NCI-H187 (cell line): ENCODE measurements at regions not wholly inside any gene's neighbourhood (a gene's known extent, or its start where the extent isn't known, plus 50 kb on each side); places are given as distances from the start of the nearest gene placed in this dataset.

ENCODE experiments used
- DNase-seq, 2 experiments: peaks; one replicate each; lab custom pipeline; 2025; lab: John Stamatoyannopoulos, UW

GRCh38 chr20:51335329-51335841 lies 207.1 kb downstream of the NFATC2 start:
- no peak for DNase-seq

- no peak for DNase-seq
These were observed 207.9 kb downstream of the NFATC2 start for GRCh38 chr20:51334609-51335008.

GRCh38 chr20:51333971-51334370 lies 208.5 kb downstream of the NFATC2 start:
- no peak for DNase-seq

DNA sequence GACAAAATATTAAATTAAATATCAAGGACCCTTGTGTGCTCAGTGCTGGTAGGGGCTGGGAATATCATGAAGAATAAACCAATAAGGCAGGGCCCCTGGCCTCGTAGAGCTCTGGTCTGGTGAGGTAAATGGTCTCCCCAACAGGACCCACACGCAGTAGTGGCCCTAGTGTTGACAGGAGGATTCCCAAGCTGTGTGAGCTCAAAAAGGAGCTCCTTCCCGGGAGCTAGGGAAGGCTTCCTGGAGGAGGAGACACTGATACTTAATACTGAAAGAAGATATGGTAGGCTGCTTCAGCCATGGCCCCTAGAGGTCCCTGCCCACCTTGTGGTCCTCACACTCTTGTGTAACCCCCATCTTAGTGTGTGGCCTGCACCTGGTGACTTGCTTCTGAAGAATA lies 209.1 kb downstream of the NFATC2 start:
- DNase-seq, result no peak

- DNase-seq, result no peak
These were observed 211.0 kb downstream of the NFATC2 start for GRCh38 chr20:51331481-51331880.

- DNase-seq, result no peak
These were observed 212.7 kb downstream of the NFATC2 start for GRCh38 chr20:51329845-51330244.

DNA sequence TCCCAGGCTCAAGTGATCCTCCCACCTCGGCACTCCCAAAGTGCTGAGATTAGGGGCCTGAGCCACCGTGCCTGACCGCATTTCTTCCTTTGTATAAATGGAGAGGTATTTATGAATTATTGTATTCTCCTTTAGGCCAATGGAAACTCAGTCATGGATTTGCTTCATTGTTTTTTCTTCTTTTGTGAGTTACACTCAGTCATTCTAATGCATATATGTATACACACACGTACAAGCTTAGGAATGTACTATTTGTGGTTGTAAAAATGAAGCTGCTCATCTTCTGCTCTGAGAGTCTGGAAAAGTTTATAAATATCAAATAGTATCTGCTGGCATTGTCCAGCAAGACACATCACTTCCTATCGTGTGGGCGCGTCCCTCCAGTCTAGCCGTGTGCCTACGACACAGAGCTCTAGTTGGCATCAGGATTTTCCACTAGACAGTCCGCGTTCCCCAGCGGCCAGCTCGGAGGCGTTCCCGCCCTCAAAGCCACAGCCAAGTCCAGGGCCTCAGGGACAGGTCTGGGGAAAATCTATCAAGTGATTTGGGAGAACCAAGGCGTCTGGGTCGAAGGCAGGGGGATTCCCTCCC lies 215.2 kb downstream of the NFATC2 start:
- DNase-seq, result no peak

- DNase-seq, result no peak
These were observed 216.2 kb downstream of the NFATC2 start for GRCh38 chr20:51326201-51326819.

GRCh38 chr20:51322164-51322707 lies 220.3 kb downstream of the NFATC2 start:
- DNase-seq, result no peak

DNA sequence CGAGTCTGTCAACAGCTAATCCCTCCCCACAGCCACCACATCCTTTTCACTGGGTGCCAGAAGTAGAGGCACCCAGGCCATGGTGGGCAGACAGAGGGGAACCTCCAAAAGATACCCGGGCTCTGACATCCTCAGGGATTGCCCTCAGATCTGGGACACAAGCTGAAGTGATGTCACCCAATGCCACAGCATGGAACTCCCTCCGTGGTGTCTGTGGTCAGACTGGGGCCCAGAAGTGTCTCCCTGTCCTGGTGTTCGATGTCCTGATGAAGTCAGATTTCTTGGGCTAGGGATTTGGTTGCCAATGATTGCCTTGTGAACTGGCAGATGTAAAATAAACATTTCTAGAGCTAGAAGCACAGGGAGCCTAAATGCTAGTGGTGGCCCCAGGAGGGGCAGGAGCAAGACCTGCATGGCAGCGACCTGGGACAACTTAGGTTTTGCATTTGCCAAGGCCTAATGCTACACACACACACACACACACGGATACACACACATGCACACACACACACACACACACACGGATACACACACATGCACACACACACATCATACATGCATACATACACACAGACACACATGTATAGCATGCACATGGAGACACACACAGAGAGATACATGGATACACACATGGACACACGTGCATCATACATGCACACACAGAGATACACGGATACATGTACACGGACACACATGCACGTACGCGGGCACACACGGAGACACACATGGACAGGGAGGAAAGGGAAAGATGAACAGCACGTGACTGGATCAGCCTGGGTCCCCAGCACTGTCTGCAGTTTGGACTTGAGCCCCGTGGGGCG lies 221.0 kb downstream of the NFATC2 start:
- no peak for DNase-seq

- DNase-seq, result no peak
These were observed 223.0 kb downstream of the NFATC2 start for GRCh38 chr20:51319522-51319921.

DNA sequence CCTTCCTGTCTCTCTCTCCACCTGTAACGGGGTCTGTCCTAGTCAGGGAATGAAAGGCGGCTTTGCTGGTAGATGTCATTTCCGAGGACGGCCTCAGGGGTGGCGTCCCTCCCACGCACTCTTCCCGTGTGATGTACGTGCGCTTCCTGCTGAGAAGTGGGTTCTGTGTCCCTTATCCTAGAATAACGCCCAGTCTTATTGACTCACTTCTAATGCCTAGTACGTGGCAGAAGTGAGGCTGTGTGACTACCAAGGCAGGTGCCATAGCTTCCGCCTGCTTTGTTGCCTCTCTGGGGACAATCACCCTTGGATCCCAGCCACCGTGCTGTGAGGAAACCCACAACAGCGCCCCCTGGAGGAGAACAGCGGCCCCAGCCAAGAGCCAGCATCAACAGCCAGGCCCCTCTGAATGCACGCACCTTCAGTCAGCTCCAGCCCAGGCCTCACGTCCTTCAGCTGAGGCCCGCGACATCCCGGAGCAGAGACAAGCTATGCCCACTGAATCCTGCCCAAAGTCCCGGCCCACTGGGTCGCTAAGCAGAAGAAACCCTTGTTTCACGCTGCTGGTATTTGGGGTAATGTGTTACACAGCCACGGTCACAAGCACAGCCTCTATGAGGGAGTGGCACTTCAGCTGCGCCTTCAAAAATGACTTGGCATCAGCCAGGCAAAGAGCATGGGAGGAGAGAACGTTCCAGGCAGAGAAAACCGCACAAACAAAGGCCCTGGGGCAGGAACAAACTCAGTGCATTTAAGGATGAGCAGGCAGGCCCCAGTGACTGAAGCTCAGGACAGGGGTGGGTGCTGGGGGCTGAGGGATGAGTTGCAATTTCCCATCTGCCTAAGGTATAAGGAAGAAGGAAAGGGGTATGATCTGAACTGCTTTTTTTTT lies 224.2 kb downstream of the NFATC2 start:
- no peak for DNase-seq

- DNase-seq, result no peak
These were observed 227.1 kb downstream of the NFATC2 start for GRCh38 chr20:51315390-51315789.

GRCh38 chr20:51313358-51313827 lies 229.1 kb downstream of the NFATC2 start:
- no peak for DNase-seq

DNA sequence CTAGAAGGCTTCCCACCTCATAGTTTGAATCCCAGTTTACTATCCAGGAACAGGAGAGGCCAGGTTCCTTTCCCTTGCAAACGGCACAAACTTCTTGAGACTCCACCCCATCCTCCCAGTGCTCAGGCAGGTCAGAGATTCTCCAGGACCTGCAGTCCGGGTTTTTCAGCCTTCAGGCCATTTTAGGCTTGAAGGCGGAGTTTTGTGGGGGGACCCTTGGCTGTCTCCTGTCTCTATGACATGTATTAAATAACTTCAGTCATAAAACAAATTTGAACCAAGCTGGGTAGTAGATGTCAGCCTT lies 230.1 kb downstream of the NFATC2 start:
- DNase-seq, result no peak

- DNase-seq, result no peak
These were observed 230.7 kb downstream of the NFATC2 start for GRCh38 chr20:51311636-51312479.

DNA sequence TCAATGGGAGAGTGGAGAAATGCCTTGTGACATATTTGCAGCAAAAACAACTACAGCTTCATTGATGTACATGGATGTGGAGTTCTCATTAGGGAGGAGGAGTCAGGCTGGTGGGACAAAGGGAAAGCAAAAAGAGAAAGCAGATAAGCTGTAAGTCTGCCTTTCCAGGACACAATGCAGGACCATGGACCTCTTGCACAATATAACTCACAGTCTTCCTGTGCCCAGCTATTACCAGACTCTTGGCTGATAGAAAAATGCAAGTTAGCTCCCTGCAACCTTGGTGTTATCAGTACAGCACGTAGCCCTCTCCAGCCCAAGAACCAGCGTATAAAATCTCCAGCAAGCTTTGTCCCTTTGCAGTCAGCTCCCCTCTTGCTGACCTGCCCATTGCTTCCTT lies 232.3 kb downstream of the NFATC2 start:
- no peak for DNase-seq

- DNase-seq, result no peak
These were observed 233.4 kb downstream of the NFATC2 start for GRCh38 chr20:51309128-51309527.

DNA sequence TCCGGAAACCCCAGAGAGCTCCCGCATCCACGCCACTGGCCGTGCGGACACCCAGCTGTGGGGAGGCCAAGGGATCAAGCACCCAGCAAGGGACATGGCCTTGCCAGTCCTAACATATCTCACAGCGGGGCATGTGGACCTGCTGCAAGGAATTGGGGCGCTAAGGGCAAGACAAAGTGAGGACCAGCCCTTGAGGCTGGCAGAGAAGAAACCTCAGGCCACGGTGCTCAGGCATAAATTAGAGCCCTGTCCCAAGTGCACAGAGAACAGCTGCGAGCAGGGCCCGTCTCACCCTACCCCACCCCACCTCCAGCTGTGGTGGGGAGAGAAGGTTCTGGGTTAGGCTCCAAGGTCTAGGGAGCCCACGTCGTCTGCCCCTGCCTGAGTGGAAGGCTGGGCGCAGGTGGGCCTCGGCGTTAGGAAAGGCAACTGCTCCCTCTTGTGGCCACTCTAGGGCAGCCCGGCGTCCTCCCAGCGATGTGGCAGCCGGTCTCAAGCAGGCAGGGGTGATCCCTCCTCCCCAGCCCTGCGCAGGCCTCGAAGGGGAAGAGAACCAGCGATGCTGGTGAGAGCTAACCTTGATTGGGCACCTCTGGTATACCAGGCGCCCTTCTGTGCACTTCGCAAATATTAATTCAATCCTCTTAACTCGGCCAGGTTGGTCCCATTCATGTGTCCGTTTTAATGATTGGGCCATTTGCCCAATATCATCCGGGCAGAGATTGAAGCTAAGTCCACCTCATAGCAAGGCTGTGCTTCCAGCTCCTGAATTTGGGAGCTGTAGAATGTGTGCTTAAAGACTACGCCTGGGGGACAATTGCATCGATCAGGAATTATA lies 235.8 kb downstream of the NFATC2 start:
- DNase-seq, result peak in 1 of 2 experiments; percentile 37

DNA sequence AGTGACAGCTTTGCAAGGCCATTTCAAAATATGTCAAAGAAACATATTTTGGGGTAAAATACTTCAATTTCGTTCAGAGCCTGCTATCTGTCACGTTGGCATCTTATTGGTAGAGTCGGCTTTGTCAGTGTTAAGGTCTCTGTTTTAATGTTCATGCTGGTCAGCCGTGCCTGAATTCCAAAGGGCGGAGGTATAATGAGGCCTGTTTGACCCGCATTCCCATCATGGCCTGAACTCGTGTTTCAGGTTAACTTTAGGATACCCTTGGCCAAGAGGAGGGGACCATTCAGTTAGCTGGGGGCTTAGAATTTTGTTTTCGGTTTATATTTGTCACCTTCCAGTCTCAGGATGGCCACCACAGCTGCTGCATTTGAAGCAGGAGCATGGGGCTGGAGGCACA lies 236.4 kb downstream of the NFATC2 start:
- DNase-seq, result no peak
